ENCODE measurements at regions not wholly inside any gene's neighbourhood (a gene's known extent, or its start where the extent isn't known, plus 50 kb on each side); places are given as distances from the start of the nearest gene placed in this dataset.

GRCh38 chr16:35325936-35326335 is 1866.5 kb downstream of the TP53TG3F start:
- Histone ChIP-seq H3K27ac (ENCODE audit: extremely low read depth, low read depth, low read length) (no peak overlapping the region), H3K4me3 (ENCODE audit: low read depth, low read length) (no peak overlapping the region), H3K36me3 (ENCODE audit: control insufficient read depth in 2 of 2, insufficient read depth in 1 of 2, low read length in 2 of 2) (no peaks in the 10 kb centered on the region), H3K4me1 (ENCODE audit: control insufficient read depth, insufficient read depth, low read length) (no peaks in the 10 kb centered on the region), H3K9me3 (ENCODE audit: control insufficient read depth, insufficient read depth, low read depth, low read length) (no peaks in the 10 kb centered on the region)
- no peak for TF ChIP-seq ZNF692 (tag by site-specific recombination; IDR thresholded peaks at IDR 0.05)
- no peak for TF ChIP-seq SCRT1 (tag by site-specific recombination; IDR thresholded peaks at IDR 0.05; ENCODE audit: borderline replicate concordance)
- TF ChIP-seq MYNN (tag by site-specific recombination; IDR thresholded peaks at IDR 0.05; ENCODE audit: borderline replicate concordance): no peak
- TF ChIP-seq, protein P1, sequence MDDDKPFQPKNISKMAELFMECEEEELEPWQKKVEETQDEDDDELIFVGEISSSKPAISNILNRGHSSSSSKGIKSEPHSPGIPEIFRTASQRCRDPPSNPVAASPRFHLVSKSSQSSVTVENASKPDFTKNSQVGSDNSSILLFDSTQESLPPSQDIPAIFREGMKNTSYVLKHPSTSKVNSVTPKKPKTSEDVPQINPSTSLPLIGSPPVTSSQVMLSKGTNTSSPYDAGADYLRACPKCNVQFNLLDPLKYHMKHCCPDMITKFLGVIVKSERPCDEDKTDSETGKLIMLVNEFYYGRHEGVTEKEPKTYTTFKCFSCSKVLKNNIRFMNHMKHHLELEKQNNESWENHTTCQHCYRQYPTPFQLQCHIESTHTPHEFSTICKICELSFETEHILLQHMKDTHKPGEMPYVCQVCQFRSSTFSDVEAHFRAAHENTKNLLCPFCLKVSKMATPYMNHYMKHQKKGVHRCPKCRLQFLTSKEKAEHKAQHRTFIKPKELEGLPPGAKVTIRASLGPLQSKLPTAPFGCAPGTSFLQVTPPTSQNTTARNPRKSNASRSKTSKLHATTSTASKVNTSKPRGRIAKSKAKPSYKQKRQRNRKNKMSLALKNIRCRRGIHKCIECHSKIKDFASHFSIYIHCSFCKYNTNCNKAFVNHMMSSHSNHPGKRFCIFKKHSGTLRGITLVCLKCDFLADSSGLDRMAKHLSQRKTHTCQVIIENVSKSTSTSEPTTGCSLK (tag by site-specific recombination; IDR thresholded peaks at IDR 0.05): no peak
- TF ChIP-seq, protein P2, sequence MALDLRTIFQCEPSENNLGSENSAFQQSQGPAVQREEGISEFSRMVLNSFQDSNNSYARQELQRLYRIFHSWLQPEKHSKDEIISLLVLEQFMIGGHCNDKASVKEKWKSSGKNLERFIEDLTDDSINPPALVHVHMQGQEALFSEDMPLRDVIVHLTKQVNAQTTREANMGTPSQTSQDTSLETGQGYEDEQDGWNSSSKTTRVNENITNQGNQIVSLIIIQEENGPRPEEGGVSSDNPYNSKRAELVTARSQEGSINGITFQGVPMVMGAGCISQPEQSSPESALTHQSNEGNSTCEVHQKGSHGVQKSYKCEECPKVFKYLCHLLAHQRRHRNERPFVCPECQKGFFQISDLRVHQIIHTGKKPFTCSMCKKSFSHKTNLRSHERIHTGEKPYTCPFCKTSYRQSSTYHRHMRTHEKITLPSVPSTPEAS (tag by site-specific recombination; IDR thresholded peaks at IDR 0.05): no peak
- TF ChIP-seq ZNF155 (tag by site-specific recombination; IDR thresholded peaks at IDR 0.05): no peak
- TF ChIP-seq, protein P3, sequence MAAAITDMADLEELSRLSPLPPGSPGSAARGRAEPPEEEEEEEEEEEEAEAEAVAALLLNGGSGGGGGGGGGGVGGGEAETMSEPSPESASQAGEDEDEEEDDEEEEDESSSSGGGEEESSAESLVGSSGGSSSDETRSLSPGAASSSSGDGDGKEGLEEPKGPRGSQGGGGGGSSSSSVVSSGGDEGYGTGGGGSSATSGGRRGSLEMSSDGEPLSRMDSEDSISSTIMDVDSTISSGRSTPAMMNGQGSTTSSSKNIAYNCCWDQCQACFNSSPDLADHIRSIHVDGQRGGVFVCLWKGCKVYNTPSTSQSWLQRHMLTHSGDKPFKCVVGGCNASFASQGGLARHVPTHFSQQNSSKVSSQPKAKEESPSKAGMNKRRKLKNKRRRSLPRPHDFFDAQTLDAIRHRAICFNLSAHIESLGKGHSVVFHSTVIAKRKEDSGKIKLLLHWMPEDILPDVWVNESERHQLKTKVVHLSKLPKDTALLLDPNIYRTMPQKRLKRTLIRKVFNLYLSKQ (tag by site-specific recombination; IDR thresholded peaks at IDR 0.05; ENCODE audit: borderline replicate concordance): no peak
- no peak for TF ChIP-seq ZFP3 (tag by site-specific recombination; IDR thresholded peaks at IDR 0.05; ENCODE audit: low read depth)
- TF ChIP-seq BCL11B (tag by site-specific recombination; IDR thresholded peaks at IDR 0.05; ENCODE audit: low read depth): no peak
- POLR2A ChIA-PET: no interaction called here
- CTCF ChIA-PET: interaction anchor here (0.7 kb wide), 2 partner anchors 65 to 1009 kb away, joined by 3 to 4 read pairs; no protein-coding TSS in a partner anchor

- TF ChIP-seq ZSCAN16 (tag by site-specific recombination; IDR thresholded peaks at IDR 0.05) (no peak), ZNF514 (tag by site-specific recombination; IDR thresholded peaks at IDR 0.05) (no peak), ZNF658 (tag by site-specific recombination; IDR thresholded peaks at IDR 0.05) (no peak), ZNF629 (tag by site-specific recombination; IDR thresholded peaks at IDR 0.05) (peak; percentile 51), SALL2 (tag by site-specific recombination; IDR thresholded peaks at IDR 0.05; ENCODE audit: borderline replicate concordance) (no peak), ZNF76 (tag by site-specific recombination; IDR thresholded peaks at IDR 0.05; ENCODE audit: borderline replicate concordance, low read depth) (no peak), ZNF302 (tag by site-specific recombination; IDR thresholded peaks at IDR 0.05; ENCODE audit: low read depth) (no peak), ZBTB21 (tag by site-specific recombination; IDR thresholded peaks at IDR 0.05) (0 out of 2 replicates have a peak, but pooled peaks have one; percentile 35), HOXD13 (CRISPR knock-in tag; IDR thresholded peaks at IDR 0.05; ENCODE audit: borderline replicate concordance) (no peak), SP7 (tag by site-specific recombination; IDR thresholded peaks at IDR 0.05) (no peak)
- TF ChIP-seq, protein P4, sequence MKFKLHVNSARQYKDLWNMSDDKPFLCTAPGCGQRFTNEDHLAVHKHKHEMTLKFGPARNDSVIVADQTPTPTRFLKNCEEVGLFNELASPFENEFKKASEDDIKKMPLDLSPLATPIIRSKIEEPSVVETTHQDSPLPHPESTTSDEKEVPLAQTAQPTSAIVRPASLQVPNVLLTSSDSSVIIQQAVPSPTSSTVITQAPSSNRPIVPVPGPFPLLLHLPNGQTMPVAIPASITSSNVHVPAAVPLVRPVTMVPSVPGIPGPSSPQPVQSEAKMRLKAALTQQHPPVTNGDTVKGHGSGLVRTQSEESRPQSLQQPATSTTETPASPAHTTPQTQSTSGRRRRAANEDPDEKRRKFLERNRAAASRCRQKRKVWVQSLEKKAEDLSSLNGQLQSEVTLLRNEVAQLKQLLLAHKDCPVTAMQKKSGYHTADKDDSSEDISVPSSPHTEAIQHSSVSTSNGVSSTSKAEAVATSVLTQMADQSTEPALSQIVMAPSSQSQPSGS (tag by site-specific recombination; IDR thresholded peaks at IDR 0.05; ENCODE audit: low read depth): peak; percentile 90
- Histone ChIP-seq H3K9me3 (ENCODE audit: control insufficient read depth, insufficient read depth, low read depth, low read length) (no peaks in the 10 kb centered on the region), H3K4me3 (ENCODE audit: low read depth, low read length) (no peak overlapping the region), H3K4me1 (ENCODE audit: control insufficient read depth, insufficient read depth, low read length) (no peaks in the 10 kb centered on the region), H3K36me3 (ENCODE audit: control insufficient read depth in 2 of 2, insufficient read depth in 1 of 2, low read length in 2 of 2) (no peaks in the 10 kb centered on the region), H3K27ac (ENCODE audit: extremely low read depth, low read depth, low read length) (no peak overlapping the region)
- ChIA-PET CTCF (no interaction called here), POLR2A (no interaction called here)
Observed at GRCh38 chr16:35339337-35339736, 1879.9 kb downstream of the TP53TG3F start.
